NCI-H187 treated with DMSO at 0.1 percent for 48 hours (cell line): ENCODE measurements at regions not wholly inside any gene's neighbourhood (a gene's known extent, or its start where the extent isn't known, plus 50 kb on each side); places are given as distances from the start of the nearest gene placed in this dataset.
"Not testable (repeated sequence)": the region's sequence is repeated elsewhere in the genome, so short reads cannot be mapped to it uniquely, and the experiment has no call there.

ENCODE experiments used
- DNase-seq: peaks from one replicate; lab custom pipeline; 2025; lab: John Stamatoyannopoulos, UW

DNA sequence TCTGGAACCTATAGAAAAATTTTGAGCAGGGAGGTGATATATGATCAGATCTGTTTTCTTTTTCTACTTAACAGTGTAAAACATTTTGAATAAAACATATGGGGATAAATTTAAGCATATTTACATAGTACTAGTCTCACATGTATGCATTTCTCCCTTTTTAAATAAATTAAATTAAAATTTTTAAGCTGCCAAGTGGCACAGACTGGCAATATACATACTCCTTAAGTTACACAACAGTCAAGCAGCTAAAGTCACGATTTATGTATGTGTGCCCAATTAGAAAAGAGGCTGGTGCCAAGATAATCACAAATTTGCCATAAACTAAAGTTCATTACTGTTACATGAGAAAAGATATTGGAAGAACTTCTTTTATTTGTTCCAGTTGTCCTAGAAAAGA, 532.0 kb downstream of the RWDD3 start:
- no peak for DNase-seq

DNA sequence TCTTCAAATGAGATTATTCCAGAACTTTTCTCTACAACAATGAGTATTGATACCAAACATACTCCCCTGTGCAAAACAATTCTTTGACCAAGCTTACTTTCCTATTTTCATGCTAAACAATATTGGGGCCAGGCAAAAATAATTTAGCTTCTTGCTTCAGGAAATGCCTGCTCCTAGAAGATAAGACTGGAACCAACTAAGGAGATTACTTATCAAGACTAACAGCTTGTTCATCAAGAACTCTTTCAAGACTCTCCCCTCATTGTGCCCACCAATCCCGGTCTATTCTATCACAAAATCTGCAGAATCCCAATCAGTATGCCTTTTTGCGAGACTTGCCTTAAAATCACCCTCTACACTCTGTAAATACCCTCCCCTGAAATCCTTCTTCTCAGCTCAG, 536.6 kb downstream of the RWDD3 start:
- DNase-seq: no peak

DNA sequence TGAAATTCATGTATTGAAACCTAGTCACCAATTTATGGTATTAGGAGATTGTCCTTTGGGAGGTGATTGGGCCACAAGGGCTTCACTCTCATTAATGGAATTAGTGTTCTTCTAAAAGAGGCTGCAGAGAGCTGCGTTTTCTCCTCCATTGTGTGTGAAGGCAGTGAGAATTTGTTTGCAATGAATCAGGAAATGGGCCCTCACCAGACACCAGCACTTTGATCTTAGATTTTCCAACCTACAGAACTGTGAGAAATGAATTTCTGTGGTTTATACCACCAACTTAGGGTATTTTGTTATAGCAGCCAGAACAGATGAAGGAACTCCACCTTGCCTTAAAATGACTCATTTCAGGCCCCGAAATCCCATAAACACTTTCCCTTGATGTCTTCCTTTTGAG, 544.2 kb downstream of the RWDD3 start:
- DNase-seq: no peak

DNA sequence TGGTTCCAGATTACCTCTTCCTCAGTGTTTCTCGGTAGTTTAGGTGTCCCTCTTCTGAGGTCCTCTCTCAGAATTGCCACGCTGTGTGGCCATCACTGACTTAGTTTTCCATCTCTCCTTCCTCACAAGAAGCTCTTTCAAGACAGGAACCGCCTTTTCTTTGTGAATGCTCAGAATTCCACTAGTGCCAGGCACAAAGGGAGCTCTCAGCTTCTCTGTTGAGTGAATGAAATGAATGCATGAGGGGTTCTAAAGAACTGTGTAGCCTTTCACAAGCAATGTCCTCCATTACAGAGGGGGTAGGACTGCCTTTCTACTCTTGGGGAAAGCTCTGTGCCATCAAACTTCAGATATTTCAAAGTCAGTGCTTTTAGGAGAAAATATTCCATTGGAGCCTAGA, 546.8 kb downstream of the RWDD3 start:
- DNase-seq: no peak

DNA sequence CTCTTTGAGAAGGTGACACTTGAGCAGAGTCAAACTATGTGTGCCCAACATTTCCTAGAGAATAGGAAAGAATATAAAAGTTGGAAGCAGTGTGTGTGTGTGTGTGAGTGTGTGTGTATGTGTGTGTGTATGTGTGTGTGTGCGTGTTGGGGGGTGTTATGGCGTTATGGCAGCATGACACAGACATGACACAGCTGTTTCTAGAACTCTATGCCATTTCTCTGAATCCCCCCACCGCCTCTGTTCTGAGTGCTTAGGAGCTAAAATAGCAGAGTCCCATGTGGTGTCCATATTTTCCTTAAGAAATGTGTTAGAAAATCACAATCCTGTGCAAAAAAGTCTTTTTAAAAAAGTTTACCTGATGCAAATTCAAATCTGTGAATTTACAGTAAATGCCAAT, 556.1 kb downstream of the RWDD3 start:
- no peak for DNase-seq

DNA sequence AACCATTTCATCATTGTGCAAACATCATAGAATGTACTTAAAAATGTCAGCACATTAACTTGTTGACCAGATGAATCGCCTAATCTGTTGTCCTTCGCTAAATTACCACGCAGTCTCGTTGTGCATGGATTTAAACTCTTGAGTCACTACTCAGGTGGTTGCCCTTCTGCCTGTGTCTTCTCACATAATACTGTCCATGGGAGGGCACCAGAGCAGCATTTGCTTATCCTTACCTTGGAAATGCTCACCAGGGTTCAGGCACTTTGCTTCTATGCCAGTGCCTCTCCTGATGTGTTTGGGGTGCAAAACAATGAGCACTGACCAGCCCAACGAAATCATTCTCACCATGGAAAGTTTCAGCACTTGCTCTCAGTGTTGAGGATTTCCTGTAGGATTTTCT, 559.9 kb downstream of the RWDD3 start:
- peak; percentile 12 for DNase-seq

DNA sequence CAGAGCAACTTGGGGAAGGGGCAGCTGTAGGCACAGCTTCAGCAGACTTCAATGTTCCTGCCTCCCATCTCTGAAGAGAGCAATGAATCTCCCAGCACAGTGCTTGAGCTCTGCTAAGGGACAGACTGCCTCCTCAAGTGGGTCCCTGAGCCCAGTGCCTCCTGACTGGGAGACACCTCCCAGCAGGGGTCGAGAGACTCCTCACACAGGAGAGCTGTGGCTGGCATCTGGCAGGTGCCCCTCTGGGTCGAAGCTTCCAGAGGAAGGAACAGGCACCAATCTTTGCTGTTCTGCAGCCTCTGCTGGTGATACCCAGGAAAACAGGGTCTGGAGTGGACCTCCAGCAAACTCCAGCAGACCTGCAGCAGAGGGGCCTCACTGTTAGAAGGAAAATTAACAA, 563.8 kb downstream of the RWDD3 start:
- DNase-seq: not testable (repeated sequence)

DNA sequence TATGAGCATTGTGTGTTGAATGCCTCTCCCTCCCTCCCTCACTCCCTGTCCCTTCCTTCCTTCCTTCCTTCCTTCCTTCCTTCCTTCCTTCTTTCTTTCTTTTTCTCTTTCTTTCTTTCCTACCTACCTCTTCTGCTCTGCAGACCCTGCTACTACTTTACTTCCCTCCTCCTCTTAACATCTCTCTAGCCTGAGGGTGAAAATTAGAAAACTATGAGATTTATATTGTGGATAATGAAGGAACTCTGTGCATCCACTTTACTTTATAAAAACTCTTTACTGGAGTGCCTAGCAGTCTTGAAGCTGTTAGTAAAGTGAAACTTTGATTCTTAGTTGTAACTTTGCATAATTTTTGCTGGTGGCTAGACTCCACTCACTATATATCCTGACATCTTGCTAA, 572.2 kb downstream of the RWDD3 start:
- DNase-seq: no peak

DNA sequence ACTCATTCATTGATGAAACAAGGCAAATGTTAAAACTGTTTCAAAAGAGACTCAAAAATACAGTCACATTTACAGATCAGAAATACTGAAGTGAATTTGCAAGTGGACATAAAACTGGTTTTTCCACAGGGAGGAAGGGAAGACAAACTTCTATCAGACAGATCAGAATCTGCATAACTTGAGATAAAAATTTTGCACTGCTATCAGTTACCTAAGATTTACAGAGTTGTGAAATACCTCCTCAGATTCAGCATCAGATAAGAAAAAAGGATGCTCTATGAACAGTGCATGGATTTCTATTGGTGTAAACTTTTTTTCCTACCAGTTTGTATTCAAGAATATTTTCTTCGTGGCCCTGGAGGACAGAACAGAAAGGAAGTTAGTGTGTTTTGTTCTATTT, 575.4 kb downstream of the RWDD3 start:
- DNase-seq: no peak

DNA sequence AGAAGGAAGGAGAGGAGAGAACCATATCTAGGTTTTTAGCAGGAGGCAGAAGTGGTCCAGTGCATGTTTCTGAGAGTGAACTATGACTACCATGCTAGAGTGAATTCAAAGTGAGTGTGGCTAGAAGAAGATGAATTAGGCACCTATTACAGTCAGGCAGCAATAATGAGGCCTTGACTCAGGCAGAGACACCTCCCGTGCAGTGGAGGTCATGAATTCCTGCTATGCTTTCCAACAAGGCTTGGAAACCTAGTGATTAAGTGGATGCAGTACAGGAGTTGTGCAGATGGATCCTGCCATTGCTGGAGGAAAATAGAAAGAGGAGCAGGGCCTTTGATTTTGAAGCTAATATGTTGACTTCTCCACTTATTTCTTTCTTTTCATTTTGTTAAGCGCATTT, 581.5 kb downstream of the RWDD3 start:
- DNase-seq: no peak

DNA sequence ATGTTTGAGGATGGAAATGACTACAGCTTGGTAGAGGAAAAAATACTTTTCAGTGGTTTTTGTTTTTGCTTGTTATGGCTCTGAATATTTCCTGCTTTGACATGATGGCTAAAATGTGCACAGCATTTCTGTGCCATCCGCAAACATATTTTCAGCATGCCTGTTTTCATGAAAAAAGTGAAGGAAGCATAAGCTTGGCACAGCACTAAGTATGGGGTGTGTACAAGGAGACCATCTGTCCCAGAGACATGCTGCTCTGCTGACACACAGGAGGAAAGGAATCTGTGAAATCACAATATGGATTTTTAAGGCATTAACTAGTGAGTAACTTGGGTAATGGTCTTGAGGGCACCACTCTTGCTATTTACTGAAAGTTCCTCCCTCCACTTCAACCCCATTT, 595.5 kb downstream of the RWDD3 start:
- no peak for DNase-seq

DNA sequence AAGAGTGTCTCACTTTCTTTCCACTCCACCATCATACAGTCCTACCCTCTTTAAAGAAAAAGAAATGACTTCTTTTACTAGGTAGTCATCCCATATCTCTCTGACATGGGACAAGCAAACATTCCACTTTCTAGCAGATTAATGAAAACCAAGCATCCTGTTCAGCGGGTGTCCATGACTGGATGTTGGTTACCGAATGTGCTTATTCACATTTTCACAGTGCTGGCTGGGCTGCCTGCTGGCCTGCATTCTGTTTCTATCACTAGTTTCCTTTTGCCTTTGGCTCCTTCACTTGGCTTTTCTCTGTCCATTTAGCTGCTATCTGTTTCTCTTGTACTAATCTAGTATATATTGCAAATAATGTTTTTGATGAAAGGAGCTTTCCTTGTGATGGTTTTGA, 598.4 kb downstream of the RWDD3 start:
- DNase-seq: no peak

DNA sequence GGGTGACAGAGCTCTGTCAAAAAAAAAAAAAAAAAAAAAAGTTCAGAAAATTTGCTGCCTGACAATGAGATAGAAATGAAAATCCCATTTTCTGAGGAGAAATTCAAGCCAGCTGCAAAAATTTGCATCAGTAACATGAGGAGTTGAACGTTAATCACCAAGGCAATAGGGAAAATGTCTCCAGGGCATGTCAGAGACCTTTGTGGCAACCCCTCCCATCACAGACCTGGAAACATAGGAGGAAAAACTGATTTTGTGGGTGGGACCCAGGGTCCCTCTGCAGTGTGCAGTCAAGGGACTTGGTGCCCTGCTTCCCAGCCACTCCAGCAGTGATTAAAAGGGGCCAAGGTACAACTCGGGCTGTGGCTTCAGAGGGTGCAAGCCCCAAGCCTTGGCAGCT, 615.4 kb downstream of the RWDD3 start:
- no peak for DNase-seq

DNA sequence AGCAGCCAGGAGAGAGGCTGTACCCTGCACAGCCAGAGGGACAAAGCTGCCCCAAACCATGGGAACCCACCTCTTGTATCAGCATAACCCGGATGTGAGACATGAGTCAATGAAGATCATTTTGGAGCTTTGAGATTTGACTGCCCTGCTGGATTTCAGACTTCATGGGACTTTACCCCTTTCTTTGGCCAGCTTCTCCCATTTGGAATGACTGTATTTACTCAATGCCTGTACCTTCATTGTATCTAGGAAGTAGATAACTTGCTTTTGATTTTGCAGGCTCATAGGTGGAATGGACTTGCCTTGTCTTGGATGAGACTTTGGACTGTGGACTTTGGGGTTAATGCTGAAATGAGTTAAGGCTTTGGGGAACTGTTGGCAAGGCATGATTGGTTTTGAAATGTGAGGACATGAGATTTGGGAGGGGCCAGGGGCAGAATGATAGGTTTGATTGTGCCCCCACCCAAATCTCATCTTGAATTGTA, 616.2 kb downstream of the RWDD3 start:
- DNase-seq: no peak

DNA sequence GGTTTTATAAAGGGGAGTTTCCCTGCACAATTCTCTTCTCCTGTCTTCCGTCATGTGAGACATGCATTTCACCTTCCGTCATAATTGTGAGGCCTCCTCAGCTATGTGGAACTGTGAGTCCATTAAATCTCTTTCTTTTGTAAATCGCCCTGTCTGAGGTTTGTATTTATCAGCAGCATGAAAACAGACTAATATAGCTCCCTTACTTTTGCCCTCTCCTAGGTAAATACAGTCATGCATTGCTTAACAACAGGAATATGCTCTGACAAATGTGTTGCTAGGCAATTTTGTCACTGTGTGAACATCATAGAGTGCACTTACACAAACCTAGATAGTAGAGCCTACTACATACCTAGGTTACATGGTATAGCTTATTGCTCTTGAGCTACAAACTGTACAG, 616.8 kb downstream of the RWDD3 start:
- no peak for DNase-seq

DNA sequence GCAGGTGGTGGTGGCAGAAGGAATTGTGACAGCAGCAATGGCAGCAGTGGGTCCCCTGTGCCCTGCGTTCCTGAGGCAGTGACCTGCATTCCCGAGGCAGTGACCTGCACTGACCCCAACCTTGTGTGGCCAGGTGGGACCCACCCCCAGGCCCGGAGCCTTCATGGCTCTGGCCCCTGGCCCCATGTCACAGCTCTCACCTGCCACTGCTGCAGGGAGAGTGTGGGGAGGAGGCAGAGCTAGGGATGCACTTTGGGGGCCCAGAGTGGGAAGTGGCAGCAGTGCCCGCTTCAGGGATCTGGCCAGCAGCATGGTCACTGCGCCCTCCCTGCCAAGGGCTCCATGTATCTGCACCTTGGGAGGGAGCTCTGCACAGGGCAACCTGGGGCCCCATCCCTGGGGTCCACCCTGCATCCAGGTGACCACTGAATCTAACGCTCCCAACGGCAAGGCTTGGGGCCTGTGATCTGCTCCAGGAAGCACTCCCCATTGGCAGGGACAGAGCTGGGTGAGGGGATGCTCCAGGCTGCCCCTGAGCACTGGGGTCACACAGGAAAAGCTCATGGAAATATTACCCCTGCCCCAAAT, 618.6 kb downstream of the RWDD3 start:
- no peak for DNase-seq

DNA sequence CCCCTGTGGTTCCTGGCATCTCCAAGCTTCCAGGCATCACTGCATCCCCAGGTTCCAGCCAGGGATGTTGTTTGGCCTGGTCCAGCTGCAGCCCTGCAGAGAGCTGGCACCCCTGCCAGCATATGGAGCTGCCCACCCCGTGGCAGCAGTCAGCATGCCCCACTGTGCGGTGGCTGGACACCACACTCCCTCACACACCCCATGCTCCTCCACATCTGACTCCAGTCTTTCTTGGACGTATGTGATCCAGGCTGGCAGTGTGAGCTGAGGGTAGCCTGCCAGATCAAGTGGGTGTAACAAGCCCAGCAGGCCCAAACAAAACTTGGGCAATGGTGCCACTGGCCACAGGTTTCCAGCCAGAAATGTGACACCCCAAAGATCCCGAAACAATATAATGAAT, 620.4 kb downstream of the RWDD3 start:
- no peak for DNase-seq

DNA sequence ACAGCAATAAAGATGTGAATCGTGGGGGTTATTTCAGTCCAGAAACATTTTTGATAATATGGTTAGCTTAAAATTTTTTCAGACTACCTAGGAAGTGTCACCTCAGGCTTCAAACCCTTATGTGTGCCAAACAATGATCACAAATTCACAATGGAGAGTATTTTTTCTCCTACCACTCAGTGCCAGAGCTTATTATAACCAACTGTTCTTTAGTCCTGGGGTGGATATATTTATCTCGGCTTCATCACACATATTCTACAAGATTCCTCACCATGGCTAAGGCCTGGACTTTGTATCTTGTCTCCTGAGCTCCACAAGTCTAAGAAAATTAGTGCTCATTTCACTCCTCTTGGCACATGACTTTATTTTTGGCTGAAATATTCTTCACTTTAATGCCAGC, 629.1 kb downstream of the RWDD3 start:
- DNase-seq: no peak

DNA sequence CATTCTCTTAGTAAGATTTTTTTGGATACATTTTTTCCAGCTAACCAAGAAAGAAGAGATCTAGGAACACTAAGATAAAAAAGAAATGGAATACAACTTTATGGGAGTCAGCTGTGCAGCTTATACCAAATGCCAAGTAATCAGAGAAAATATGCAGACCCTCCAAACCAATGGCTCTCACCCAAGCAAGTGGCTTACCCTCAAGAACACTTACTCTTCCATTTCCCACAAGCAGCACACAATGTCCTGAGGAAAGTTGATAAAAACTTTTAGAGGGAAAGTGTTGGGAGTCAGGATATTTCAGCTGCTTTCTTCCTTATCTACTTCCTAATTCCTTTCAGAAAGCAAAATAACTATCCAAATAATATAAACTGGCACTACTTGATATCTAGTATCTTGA, 631.8 kb downstream of the RWDD3 start:
- no peak for DNase-seq

DNA sequence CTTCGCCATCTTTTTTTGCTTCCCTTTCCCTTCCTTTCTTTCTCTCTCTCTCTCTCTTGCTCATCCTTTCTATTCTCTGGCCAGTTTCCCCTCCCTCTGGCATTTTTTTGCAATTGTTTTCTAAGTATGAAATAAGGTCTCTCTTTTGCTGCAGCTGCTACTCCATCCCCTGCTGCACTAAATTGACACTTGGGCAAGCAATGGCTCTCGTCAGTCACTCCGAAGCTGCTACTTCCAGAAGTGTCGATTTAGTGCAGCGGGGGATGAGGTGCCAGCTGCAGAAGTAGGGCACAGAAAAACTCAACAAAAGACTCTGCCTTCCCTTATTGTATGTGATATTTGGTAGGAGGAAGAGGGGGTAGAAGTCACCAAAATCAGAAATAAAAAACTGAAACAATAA, 642.3 kb downstream of the RWDD3 start:
- DNase-seq: no peak

DNA sequence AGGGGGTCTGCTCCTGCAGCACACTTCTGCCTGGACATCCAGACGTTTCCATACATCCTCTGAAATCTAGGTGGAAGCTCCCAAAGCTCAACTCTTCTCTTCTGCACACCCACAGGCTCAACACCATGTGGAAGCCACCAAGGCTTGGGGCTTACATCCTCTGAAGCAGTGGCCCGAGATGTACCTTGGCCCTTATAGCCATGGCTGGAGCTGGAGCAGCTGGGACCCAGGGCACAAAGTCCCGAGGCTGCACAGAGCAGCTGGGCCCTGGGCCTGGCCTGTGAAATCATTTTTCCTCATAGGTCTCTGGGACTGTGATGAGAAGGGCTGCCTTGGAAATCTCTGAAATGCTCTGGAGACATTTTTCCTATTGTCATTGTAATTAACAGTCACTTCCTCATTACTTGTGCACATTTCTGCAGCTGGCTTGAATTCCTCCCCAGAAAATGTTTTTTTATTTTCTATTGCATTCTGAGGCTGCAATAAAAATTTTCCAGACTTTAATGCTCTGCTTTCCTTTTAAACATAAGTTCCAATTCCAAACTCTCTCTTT, 645.6 kb downstream of the RWDD3 start:
- DNase-seq: no peak

DNA sequence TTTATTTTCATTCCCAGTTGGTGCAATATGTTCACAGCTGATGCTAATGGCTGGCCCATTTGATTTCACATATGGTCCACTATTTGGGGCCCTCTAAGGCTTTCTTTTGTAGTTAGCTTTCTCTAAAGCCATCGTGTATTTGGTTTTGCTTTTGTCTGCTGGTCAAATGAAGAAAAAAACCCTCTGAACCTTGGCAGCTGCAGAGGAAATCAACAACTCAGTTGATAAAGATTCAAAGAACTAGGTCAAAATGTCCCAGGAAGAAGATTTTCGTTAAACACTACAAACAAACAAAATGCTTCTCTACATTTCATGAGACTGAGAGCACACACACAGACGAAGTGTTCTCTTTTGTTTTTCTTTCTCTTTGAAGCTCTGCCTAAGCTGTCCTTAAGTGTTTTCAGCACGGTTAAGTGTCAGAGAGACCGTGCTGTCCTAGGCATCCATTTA, 655.0 kb downstream of the RWDD3 start:
- peak; percentile 21 for DNase-seq

DNA sequence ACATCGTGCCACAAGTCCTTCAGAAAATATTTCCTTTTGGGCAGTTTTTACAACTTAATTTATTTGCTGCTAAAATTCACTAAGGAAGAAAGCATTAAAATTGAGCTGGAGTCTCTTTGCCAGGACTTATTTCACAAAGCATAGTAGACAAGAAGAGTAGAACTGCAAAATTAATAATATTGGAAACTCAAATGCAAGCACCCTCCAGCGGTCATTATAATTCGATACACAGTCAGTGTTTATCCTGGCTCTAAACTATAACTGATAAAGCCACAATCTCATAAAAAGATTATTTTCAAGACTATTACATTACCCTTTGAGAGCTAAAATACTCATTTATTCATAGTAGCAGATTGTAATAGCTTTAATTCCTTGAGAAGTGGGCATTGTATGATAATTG, 655.4 kb downstream of the RWDD3 start:
- DNase-seq: no peak

DNA sequence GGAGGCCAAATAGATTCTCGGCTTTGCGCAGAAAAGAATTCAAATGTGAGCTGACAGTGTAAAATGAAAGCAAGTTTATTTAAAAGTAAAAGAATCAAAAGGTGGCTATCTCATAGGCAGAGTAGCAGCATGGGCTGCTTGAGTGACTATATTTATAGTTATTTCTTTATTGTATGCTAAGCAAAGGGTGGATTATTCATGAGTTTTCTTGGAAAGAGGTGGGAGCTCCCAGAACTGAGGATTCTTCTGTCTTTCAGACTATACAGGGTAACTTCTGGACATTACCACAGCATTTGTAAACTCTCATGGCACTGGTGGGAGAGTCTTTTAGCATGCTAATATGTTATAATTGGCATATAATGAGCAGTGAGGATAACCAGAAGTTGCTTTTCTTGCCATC, 659.9 kb downstream of the RWDD3 start:
- no peak for DNase-seq
